AG10803 (cell line): ENCODE measurements at regions not wholly inside any gene's neighbourhood (a gene's known extent, or its start where the extent isn't known, plus 50 kb on each side); places are given as distances from the start of the nearest gene placed in this dataset.
A peak's percentile ranks its signal among the peaks of the same experiment; 100 is the strongest.

Source experiments
- DNase-seq: peaks from one replicate; pipeline ENCODE4 v3.0.0; 2010; ENCODE audit warnings: low read depth
- H3K4me3 ChIP-seq: 2 replicates; pipeline ENCODE4 v1.5.1; 2011; ENCODE audit warnings: mild to moderate bottlenecking, low read length, control low read depth
- TF ChIP-seq, protein P1 (sequence below): conservative IDR thresholded peaks from 2 replicates; pipeline ENCODE4 v1.5.1; 2011; ENCODE audit warnings: mild to moderate bottlenecking, low read length, control low read depth, inconsistent platforms

DNA sequence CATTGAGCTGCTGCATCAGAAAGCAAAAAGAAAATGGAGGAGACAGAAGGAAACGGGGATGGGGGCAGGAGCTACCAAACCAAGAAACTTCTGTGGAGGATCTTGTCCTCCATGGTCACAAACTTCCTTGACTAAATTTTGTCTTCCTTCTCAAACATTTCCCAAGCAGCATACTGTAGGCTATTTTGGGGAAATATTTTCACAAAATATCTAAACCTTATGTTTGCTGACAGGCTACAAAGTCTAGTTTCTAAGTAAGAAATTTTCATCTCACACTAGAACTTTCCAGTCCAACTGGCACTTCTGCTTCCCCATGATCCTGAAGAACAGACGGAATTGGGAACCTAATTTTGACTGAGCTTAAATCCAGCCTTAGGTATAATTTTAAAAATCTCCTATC, 552.0 kb downstream of the SNAPC1 start:
- TF ChIP-seq, protein P1, sequence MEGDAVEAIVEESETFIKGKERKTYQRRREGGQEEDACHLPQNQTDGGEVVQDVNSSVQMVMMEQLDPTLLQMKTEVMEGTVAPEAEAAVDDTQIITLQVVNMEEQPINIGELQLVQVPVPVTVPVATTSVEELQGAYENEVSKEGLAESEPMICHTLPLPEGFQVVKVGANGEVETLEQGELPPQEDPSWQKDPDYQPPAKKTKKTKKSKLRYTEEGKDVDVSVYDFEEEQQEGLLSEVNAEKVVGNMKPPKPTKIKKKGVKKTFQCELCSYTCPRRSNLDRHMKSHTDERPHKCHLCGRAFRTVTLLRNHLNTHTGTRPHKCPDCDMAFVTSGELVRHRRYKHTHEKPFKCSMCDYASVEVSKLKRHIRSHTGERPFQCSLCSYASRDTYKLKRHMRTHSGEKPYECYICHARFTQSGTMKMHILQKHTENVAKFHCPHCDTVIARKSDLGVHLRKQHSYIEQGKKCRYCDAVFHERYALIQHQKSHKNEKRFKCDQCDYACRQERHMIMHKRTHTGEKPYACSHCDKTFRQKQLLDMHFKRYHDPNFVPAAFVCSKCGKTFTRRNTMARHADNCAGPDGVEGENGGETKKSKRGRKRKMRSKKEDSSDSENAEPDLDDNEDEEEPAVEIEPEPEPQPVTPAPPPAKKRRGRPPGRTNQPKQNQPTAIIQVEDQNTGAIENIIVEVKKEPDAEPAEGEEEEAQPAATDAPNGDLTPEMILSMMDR, result no peak
- no peak overlapping the region for H3K4me3 ChIP-seq

GRCh38 chr14:62314871-62315270, 552.7 kb downstream of the SNAPC1 start:
- TF ChIP-seq, protein P1, result no peak
- no peak for DNase-seq

More for the DNA sequence above, 552.0 kb downstream of the SNAPC1 start:
- DNase-seq, result no peak

DNA sequence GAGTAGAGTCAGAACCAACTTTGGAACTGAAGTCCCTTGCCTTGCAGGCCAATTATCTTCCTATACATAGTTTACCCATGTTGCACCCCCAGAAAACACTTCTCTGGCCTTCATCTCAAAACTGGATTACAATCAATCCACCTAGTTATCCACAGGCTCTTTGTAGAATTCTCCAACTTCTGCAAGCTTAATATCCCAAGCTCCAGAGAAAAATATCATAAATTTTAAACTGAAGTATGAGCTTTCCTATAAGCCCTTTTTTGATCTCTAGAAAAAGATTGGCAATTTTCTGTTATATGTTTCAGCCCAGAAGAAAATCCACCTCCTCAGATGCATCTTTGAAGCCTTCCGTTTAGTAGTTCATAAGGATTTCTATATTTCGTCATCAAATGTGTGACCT, 553.4 kb downstream of the SNAPC1 start:
- H3K4me3 ChIP-seq, result no peak overlapping the region
- no peak for DNase-seq

More at GRCh38 chr14:62314871-62315270, 552.7 kb downstream of the SNAPC1 start:
- no peak overlapping the region for H3K4me3 ChIP-seq

DNA sequence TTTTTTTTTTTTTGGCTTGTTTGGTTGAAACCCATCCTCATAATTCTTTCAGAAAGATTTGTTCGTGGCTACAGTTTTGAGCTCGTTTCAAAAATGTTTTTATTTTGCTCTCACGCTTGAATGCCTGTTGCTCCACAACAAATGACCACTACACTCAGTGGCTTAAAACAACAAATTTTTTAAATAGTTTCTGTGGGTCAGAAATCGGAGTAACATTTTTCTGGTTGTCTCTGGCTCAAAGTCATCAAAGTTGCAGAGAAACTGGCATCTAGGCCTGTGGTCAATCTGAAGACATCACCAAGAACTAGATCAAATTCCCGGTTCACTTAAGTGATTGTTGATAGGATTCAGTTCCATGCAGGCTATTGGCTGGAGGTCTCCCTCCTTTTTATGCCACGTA, 560.0 kb downstream of the SNAPC1 start:
- TF ChIP-seq, protein P1, result no peak
- no peak overlapping the region for H3K4me3 ChIP-seq
- DNase-seq, result peak; percentile 41

More for the DNA sequence above, 553.4 kb downstream of the SNAPC1 start:
- TF ChIP-seq, protein P1, result no peak

GRCh38 chr14:62329427-62329826, 567.2 kb downstream of the SNAPC1 start:
- DNase-seq, result peak; percentile 22
- no peak overlapping the region for H3K4me3 ChIP-seq
- TF ChIP-seq, protein P1, result no peak

DNA sequence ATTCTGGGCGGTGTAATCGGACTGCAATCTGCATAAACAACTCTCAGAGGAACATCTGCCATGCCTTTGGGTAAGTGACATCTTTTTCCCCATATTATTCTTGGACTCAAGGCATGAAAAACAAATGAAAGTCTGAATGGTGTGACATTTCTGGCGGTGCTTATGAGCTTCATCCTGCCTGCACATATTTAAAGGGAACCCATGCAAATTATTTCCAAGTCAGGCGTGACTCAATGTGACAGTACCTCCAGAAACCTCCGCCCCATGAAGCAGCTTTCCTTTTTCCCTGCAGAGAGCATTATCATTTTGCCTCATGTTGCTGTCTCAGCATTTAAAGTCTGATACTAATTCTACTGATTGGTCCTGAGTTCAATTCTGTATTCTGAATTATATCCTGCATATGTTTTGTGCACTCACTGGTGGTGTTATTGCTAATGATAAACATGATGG, 585.4 kb downstream of the SNAPC1 start:
- DNase-seq, result no peak
- H3K4me3 ChIP-seq, result no peak overlapping the region
- TF ChIP-seq, protein P1, result no peak

GRCh38 chr14:62357362-62357761, 595.1 kb downstream of the SNAPC1 start:
- no peak overlapping the region for H3K4me3 ChIP-seq
- no peak for DNase-seq
- TF ChIP-seq, protein P1, result no peak
